Testis (tissue), 2 donors: ENCODE measurements at regions not wholly inside any gene's neighbourhood (a gene's known extent, or its start where the extent isn't known, plus 50 kb on each side); places are given as distances from the start of the nearest gene placed in this dataset.

Experiments used
- DNase-seq: peaks from one replicate; pipeline ENCODE4 v3.0.0-alpha.2; 2019
- H3K27ac ChIP-seq, 2 donors: fragments of 200-600 bp; sonication (generic); one replicate each; pipeline ENCODE4 v1.5.1; 2019
- H3K27me3 ChIP-seq: fragments of 200-600 bp; sonication (generic); one replicate; pipeline ENCODE4 v1.5.1; 2019
- H3K36me3 ChIP-seq: fragments of 200-600 bp; sonication (generic); one replicate; pipeline ENCODE4 v1.5.1; 2017; ENCODE audit warnings: low read depth; ENCODE audit errors: missing control alignments
- H3K4me1 ChIP-seq: fragments of 200-600 bp; sonication (generic); one replicate; pipeline ENCODE4 v1.5.1; 2019
- H3K4me3 ChIP-seq, 2 donors: fragments of 200-600 bp; sonication (generic); one replicate each; pipeline ENCODE4 v1.5.1; 2017 to 2019
- H3K9me3 ChIP-seq: fragments of 200-600 bp; sonication (generic); one replicate; pipeline ENCODE4 v1.5.1; 2017
- CTCF ChIP-seq, 3 experiments: fragments of 450-650 bp in 2 of 3; fragments of 200-600 bp in 1 of 3; sonication (generic) in 1 of 3; IDR thresholded peaks; one replicate each; pipeline ENCODE4 v1.5.1; 2016 to 2019; ENCODE audit warnings: antibody characterized with exemption in 3 of 3, mild to moderate bottlenecking in 2 of 3, moderate library complexity in 1 of 3
- POLR2A ChIP-seq: fragments of 450-650 bp; IDR thresholded peaks from one replicate; pipeline ENCODE4 v1.6.1; 2017; ENCODE audit warnings: antibody characterized with exemption, mild to moderate bottlenecking, moderate library complexity
- WGBS, 2 donors: methylation state at CpG; one replicate each; pipeline ENCODE4 v1.1.5; 2018; 5-methylcytosine and 5-hydroxymethylcytosine counted together
- intact Hi-C: fragments of 100-400 bp; cut with DNase I; formaldehyde crosslinking; loops from one replicate; pipeline ENCODE4 v1.15.1; 2023; ENCODE audit warnings: low total_unique reads

- Histone ChIP-seq H3K36me3 (no peaks in the 10 kb centered on the region), H3K27me3 (no peaks in the 10 kb centered on the region), H3K4me3 (no peak overlapping the region), H3K27ac (no peak overlapping the region), H3K9me3 (no peaks in the 10 kb centered on the region), H3K4me1 (no peaks in the 10 kb centered on the region)
- DNase-seq, result no peak
- no peak for TF ChIP-seq CTCF (IDR thresholded peaks at IDR 0.05)
- WGBS, 2 donors, result 85 to 97% methylated on average over 2 of the region's 2 CpGs
- intact Hi-C loops, result no loop called here
These were observed 180.4 kb downstream of the CD8B2 start for GRCh38 chr2:106667478-106668070.

GRCh38 chr2:106685180-106685897 lies 198.2 kb downstream of the CD8B2 start:
- H3K27ac ChIP-seq, result no peak overlapping the region
- H3K36me3 ChIP-seq, result no peaks in the 10 kb centered on the region
- H3K9me3 ChIP-seq, result no peaks in the 10 kb centered on the region
- H3K4me3 ChIP-seq, result no peak overlapping the region
- DNase-seq, result no peak
- TF ChIP-seq POLR2A (no peak), CTCF (IDR thresholded peaks at IDR 0.05) (no peak)
- intact Hi-C loops, result no loop called here
- WGBS, 2 donors, result 94 to 96% methylated on average over 2 of the region's 2 CpGs
- no peaks in the 10 kb centered on the region for H3K27me3 ChIP-seq
- no peaks in the 10 kb centered on the region for H3K4me1 ChIP-seq

- H3K9me3 ChIP-seq, result no peaks in the 10 kb centered on the region
- H3K4me3 ChIP-seq, result no peak overlapping the region
- no peaks in the 10 kb centered on the region for H3K4me1 ChIP-seq
- DNase-seq, result no peak
- no peaks in the 10 kb centered on the region for H3K36me3 ChIP-seq
- TF ChIP-seq POLR2A (no peak), CTCF (IDR thresholded peaks at IDR 0.05) (no peak)
- no peaks in the 10 kb centered on the region for H3K27me3 ChIP-seq
- intact Hi-C loops, result no loop called here
- H3K27ac ChIP-seq, result no peak overlapping the region
- 94 to 100% methylated on average over 1 of the region's 1 CpG for WGBS, 2 donors
These were observed 199.2 kb downstream of the ST6GAL2 start for GRCh38 chr2:106686814-106687213.

- Histone ChIP-seq H3K36me3 (no peaks in the 10 kb centered on the region), H3K4me3 (no peak overlapping the region), H3K27ac (no peak overlapping the region), H3K4me1 (no peaks in the 10 kb centered on the region), H3K27me3 (no peaks in the 10 kb centered on the region), H3K9me3 (no peaks in the 10 kb centered on the region)
- intact Hi-C loops, result no loop called here
- DNase-seq, result no peak
- WGBS, 2 donors, result 91 to 92% methylated on average over 4 of the region's 4 CpGs
- TF ChIP-seq CTCF (IDR thresholded peaks at IDR 0.05) (no peak), POLR2A (no peak)
These were observed 190.9 kb downstream of the ST6GAL2 start for GRCh38 chr2:106694964-106695470.

GRCh38 chr2:106695919-106696318 lies 190.0 kb downstream of the ST6GAL2 start:
- Histone ChIP-seq H3K27me3 (no peaks in the 10 kb centered on the region), H3K27ac (no peak overlapping the region), H3K36me3 (no peaks in the 10 kb centered on the region), H3K4me1 (no peaks in the 10 kb centered on the region), H3K4me3 (no peak overlapping the region), H3K9me3 (no peaks in the 10 kb centered on the region)
- DNase-seq, result no peak
- intact Hi-C loops, result no loop called here
- WGBS, 2 donors, result 81 to 83% methylated on average over 5 of the region's 5 CpGs
- TF ChIP-seq CTCF (IDR thresholded peaks at IDR 0.05) (no peak), POLR2A (no peak)
